NCI-H1694 treated with DMSO at 0.1 percent for 48 hours (cell line): ENCODE measurements at regions not wholly inside any gene's neighbourhood (a gene's known extent, or its start where the extent isn't known, plus 50 kb on each side); places are given as distances from the start of the nearest gene placed in this dataset.

ENCODE experiments used
- DNase-seq: peaks from one replicate; lab custom pipeline; 2025; lab: John Stamatoyannopoulos, UW

GRCh38 chr3:86731501-86731901 lies 259.4 kb downstream of the VGLL3 start:
- no peak for DNase-seq

DNA sequence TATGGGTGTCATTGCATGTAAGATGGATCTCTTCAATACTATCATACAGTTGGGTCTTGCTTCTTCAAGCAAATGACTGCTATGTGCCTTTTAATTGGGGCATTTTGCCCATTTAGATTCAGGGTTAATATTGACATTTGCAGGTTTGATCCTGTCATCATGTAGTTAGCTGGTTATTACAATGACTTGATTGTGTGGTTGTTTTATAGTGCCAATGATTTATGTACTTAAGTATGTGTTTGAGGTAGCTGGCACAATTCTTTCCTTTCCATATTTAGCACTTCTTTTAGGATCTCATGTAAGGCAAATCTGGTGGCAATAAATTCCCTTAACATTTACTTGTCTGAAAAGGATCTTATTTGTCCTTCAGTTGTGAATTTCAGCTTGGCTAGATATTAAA lies 267.5 kb downstream of the VGLL3 start:
- DNase-seq = no peak

GRCh38 chr3:86711634-86712033 lies 279.3 kb downstream of the VGLL3 start:
- DNase-seq = no peak

DNA sequence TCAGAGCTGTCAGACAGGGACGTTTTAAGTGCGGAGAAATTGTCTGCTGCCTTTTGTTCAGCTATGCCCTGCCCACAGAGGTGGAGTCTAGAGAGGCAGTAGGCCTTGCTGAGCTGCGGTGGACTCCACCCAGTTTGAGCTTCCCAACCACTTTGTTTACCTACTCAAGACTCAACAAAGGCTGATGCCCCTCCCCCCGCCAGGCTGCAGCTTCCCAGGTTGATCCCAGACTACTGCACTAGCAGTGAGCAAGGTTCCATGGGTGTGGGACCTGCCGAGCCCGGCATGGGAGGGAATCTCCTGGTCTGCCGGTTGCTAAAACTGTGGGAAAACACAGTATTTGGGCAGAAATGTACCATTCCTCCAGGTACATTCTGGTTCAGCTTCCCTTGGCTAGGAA lies 282.1 kb downstream of the VGLL3 start:
- DNase-seq = no peak

GRCh38 chr3:86702381-86702958 lies 288.5 kb downstream of the VGLL3 start:
- DNase-seq = no peak

DNA sequence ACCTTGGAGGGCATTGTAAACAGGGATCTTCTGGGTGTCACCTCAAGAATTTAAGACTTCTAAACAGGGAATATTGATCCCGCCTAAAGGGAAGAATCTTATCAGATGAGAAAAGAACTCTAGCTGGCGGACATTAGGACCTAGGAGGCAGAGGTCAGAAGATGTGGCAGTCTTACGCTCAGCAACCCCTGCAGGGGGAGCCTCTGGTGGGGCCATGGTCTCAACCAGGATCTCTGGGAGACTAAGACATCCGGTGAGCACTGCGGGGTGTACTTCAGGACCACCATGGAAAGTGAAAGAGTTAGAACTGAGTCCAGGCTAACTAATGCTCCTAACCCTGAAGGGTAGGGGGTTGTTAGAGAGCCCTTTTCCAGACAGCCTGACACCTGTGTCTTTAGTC lies 295.2 kb downstream of the VGLL3 start:
- DNase-seq = no peak

DNA sequence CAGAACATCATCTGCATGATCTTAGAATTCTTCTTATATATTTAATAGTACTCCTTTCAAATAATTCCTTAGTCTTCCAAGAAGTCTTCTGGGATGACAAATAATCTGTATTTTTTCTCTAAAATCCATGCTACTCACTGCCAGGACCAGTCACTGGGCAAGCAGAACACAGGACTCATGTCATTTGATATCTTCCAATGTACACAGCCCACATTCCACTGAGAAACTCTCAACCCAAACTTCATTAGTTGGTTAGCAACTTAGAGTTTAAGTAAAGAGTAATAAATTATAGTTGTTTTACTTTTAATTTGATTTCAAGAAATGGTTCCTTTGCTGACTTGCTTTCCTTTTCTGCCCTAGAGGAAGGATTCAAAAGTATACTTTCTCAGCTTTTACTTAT lies 317.0 kb downstream of the VGLL3 start:
- no peak for DNase-seq

- DNase-seq = no peak
Observed at GRCh38 chr3:86661817-86662216, 329.1 kb downstream of the VGLL3 start.

DNA sequence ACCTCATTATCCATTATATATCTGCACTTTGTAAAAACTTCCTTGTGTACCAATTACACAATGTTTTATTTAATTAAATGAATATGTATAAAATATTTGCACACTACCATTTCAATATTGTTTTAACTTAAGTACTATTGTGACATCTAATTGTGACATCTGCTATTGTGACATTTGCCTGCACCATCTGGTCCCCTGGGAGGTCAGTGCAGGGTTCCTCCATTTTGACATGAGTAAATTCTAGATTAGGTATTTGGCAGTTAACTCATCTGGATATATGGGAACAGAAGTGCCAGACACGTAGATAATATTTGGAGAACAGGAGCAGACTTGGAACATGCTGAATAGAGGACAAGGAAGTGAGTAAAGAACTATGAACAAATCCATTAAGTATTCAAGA lies 332.1 kb downstream of the VGLL3 start:
- no peak for DNase-seq

DNA sequence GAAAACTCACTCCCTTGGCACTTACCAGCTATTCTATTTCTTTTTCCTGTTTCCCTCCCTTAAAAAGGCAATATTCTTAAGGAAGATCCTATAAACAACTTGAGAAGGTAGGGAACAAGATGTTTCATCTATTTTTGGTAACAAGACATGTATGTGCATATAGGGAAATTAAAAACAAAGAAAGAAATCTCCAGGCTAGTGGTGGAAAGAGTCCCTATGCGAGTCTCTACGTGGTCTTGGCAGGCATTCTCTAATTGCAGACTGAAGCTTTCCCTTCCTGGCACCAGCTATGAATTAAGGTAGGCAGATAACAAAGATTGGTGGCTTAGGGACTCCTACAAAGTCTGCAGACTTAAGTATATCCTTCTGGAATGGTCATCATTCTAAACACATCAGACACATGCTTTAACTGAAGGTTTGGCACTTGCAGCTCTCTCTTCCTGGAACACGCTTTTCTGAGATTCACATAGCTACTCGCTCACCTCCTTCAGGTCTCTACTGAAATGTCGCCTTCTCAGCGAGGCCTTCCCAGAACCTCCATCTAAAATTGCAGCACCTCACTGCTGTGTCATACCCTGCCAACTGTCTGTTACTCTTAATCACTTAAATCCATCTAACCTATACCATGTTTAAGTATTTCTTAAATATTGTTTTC lies 336.0 kb downstream of the VGLL3 start:
- no peak for DNase-seq

GRCh38 chr3:86653661-86654205 lies 337.2 kb downstream of the VGLL3 start:
- DNase-seq = no peak

DNA sequence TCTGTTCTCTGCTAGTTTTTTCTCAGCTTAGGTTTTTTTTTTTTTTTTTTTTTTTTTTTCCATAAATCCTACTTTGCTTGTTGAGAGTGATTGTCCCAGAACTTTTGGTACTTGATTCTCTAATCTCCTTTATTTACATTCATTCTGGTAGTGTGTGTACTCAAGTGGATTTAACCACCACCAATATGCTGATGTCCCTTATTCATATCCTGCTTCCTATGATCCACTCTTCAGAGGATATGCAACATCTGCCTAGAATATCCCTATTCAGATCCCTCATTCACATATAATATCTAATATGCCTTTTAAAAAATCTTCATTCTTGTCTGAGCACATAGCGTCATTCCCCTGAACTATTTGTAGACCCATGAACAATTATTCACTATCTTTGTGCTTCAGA lies 342.9 kb downstream of the VGLL3 start:
- no peak for DNase-seq

DNA sequence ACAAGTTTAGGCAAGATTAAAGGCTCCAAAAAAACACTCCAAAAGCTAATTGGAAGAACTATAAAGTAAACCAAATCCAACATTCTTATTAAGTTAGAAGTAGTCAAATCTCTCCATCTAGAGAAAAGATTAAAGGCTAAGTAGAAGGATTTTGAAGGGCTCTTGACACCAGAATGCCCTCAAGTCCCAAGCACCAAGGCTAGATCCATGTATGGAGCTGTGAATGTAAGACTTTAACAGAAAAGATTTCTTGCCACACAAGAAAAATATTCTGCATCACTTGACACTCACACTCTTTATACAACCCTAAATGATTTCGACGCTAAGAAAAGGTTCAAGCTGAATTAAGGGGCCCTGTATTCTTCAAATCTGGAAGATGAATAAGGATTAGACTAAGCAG lies 345.2 kb downstream of the VGLL3 start:
- DNase-seq = no peak

DNA sequence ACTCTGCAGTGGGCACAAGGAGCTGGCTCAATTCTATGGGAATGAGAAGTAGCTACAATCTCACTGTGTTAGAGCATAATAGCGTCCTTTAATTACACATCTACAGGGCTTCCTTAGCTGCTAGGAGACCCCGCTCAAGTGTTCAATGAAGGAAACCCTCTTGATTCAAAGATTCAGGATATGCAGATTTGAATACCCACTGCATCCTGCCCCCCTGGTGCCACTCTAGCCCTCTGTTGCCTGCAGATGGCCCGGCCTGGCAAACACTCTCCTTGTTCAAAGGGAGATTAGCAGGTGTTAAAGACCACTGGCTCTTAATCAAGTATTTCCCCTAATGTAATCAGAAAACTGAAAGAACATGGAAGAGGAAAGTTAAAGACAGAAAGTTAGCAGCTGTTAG lies 356.6 kb downstream of the VGLL3 start:
- DNase-seq = no peak

DNA sequence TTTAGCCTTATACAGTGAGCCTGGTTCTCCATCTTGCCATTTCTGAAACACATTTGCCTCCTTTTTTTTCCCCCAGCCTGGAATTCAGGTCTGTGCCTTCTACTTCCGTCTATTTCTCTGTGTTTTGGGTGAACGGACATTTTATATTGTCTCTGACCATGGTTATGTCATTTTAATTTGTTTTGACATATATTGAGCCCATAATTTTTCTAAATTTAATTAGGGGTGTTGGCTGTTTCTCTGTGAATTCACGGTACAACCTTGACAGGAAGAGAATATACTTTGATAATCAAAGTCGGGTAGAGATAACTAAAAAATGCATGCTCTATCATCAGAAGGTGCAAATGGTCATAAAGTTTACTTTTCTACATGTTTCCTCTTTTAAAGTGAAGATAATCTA lies 361.4 kb downstream of the VGLL3 start:
- no peak for DNase-seq

DNA sequence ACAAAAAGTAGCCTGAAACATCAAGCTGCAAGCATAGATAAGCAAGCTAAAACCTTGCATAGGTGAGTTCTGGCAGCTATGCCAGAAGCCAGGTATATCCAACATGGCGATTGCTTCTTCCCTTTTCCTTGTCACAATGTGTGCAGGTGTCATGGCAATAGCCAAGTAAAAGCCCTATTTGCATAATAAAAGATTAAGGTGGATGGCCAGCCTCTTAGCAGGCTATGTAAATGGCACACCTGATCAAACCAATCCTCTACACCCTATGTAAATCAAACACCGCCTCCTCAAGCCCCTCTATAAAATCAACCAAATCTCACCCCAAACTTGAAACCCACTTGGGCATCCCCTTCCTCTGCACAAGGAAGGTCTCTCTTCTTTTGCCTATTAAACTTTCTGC lies 366.8 kb downstream of the VGLL3 start:
- no peak for DNase-seq

GRCh38 chr3:86618706-86619105 lies 372.2 kb downstream of the VGLL3 start:
- DNase-seq = no peak

DNA sequence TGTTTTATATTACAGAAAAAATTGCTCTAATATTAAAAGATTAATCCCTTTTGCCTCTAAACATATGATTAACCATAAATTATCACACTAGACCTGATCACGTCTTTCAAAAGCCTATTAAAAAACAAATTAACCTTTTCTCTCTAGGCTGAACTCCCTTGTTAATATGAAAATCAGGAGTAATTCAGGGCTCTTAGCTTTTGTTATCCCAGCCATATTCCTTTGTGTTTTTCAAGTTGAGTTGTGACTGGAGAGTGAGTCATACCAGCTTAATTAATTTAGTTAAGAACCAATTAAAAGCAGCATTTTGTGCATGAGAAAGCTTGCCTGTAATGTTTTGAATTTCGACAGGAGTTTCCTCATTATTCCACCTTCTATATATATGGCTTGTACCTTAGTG lies 385.8 kb downstream of the VGLL3 start:
- DNase-seq = no peak

DNA sequence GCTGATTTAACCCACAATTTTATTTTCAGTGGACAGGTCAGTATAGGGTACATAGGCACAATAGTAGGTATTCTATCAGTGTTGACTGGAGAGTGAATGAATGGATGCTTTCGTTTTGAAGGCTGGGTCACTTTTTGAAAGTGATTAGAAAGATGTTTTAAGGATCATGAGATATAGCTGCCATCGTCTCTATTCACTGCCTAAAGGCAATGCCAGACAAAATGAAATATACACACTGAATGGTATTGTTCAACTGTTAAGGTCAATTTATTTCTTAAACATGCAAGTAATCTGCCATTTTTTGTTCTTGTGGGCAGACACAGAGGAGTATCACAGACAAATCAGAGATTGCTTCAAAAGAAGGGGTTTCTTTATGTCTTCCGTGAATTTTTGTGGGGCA lies 395.3 kb downstream of the VGLL3 start:
- DNase-seq = no peak

GRCh38 chr3:86594838-86595237 lies 396.1 kb downstream of the VGLL3 start:
- no peak for DNase-seq

DNA sequence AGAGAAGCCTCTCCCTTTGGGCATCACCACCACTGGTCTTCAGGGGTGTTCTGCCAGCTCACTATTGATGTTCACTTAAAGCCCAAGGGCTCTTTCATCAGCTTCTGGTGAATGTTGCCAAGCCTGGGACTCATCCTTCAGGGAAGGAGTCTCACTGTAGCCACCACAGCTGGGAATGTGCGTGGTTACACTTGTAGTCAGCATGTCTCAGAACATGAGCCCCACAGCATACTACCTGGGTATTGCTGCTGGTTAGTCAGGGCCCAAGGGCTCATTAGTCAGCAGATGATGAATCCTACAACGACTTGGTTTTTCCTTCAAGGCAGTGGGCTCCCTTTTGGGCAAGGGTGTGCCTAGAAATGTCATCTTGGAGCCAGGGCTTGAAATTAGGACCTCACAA lies 412.9 kb downstream of the VGLL3 start:
- no peak for DNase-seq

DNA sequence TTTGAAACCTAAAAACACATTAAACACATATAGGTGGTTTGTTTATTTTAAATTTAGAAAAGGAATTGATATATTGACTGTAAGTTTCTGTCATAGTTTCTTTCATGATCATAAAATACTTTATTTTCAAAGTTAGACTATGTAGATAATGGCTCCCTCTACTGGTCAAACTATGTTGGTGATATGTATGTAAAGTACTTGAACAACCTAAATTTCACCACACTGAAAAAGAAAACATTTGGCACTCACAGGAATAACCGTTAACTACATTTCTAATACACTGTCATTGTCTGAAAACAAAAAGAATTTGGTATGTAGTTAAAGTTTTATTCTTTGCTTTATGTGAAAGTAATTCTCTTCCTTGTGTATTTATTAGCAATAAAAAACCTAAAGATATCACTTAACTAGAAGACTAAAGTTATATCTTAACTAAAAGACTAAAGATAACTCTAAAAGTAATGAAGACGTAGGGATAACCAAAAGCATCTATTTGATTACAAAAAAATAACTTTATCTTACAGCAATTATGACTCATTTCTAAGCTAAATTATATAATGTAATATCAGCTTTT lies 427.5 kb downstream of the VGLL3 start:
- DNase-seq = peak; percentile 2

DNA sequence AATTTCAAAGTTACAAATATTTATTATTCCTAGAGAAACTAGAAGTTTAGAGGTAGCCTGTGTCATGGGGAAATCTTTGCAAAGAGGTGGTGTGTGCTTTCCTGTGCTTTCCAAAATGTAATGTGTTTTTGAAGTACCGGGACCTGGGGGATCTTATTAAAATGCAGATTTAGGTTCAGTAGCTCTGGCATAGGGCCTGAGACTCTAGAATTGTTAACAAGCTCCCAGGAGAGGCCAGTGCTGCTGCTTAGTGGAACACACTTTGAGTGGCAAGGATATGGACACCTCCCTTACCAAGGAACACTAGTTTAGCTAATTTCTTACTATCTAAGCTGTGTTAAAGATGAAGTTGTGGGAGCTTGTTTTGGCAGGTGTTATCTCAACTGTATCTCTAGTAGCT lies 428.9 kb downstream of the VGLL3 start:
- DNase-seq = no peak

DNA sequence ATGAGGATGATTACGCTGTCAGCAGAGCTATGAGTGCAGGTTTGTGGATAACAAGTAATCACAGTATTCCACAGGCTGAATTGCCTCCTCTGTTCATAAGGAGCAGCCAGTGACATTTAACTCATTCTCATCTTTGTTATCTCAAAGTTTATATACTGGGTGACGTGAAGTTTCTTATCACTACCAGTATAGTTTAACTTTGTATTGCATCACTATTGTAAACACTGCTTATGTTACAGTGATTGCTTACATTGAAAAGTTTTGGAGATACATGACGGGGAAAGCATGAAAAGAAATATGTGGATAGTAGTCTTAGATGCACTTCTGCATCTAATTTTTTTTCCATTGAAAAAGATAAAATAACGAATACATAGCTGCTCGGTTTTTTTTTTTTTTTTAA lies 429.7 kb downstream of the VGLL3 start:
- DNase-seq = no peak
